GM12892 (cell line): ENCODE measurements at regions not wholly inside any gene's neighbourhood (a gene's known extent, or its start where the extent isn't known, plus 50 kb on each side); places are given as distances from the start of the nearest gene placed in this dataset.
"Not testable (repeated sequence)": the region's sequence is repeated elsewhere in the genome, so short reads cannot be mapped to it uniquely, and the experiment has no call there.

Experiments used
- DNase-seq: peaks from one replicate; pipeline ENCODE4 v3.0.0; 2011; ENCODE audit not compliant: insufficient read length
- FAIRE-seq: peaks from 2 replicates; lab custom pipeline; 2011; peaks lifted over from hg19 to GRCh38; lab: Jason Lieb, UNC
- POLR2A ChIP-seq: IDR thresholded peaks from 2 replicates; pipeline ENCODE4 v1.6.1; 2011; ENCODE audit warnings: low read depth, low read length, control low read depth
- POLR2AphosphoS5 ChIP-seq: IDR thresholded peaks from 2 replicates; pipeline ENCODE4 v1.6.1; 2011; ENCODE audit warnings: low read depth, low read length, control low read depth
- TAF1 ChIP-seq: IDR thresholded peaks from 2 replicates; pipeline ENCODE4 v1.6.1; 2011; ENCODE audit warnings: low read depth, mild to moderate bottlenecking, control low read depth, low read length, borderline replicate concordance

- no peak for FAIRE-seq
- no peak for DNase-seq
- TF ChIP-seq POLR2AphosphoS5 (no peak), TAF1 (no peak), POLR2A (no peak)
Observed at GRCh38 chrX:883588-883987, 253.0 kb downstream of the SHOX start.

- not testable (repeated sequence) for FAIRE-seq
Observed at GRCh38 chrX:879756-880698, 249.4 kb downstream of the SHOX start.

GRCh38 chrX:874061-874460, 243.5 kb downstream of the SHOX start:
- TF ChIP-seq POLR2AphosphoS5 (no peak), TAF1 (no peak), POLR2A (no peak)
- FAIRE-seq (no peak), DNase-seq (no peak)

More at GRCh38 chrX:879756-880698, 249.4 kb downstream of the SHOX start:
- DNase-seq = not testable (repeated sequence)

- FAIRE-seq (no peak), DNase-seq (no peak)
- TF ChIP-seq POLR2A = no peak
- no peak for TF ChIP-seq POLR2AphosphoS5
- TF ChIP-seq TAF1 = no peak
Observed at GRCh38 chrX:873016-873415, 242.4 kb downstream of the SHOX start.

- DNase-seq (no peak), FAIRE-seq (no peak)
- TF ChIP-seq TAF1 (no peak), POLR2AphosphoS5 (no peak), POLR2A (no peak)
Observed at GRCh38 chrX:872090-872489, 241.5 kb downstream of the SHOX start.

GRCh38 chrX:871626-872025, 241.0 kb downstream of the SHOX start:
- no peak for DNase-seq
- no peak for FAIRE-seq
- TF ChIP-seq TAF1 (no peak), POLR2AphosphoS5 (no peak), POLR2A (no peak)

- DNase-seq (no peak), FAIRE-seq (no peak)
- TF ChIP-seq POLR2A = no peak
- TF ChIP-seq POLR2AphosphoS5 = no peak
- TF ChIP-seq TAF1 = no peak
Observed at GRCh38 chrX:867966-868647, 237.5 kb downstream of the SHOX start.

- no peak for FAIRE-seq
- no peak for TF ChIP-seq TAF1
- no peak for DNase-seq
Observed at GRCh38 chrX:867502-867901, 236.9 kb downstream of the SHOX start.

GRCh38 chrX:866441-866990, 235.9 kb downstream of the SHOX start:
- no peak for TF ChIP-seq TAF1
- TF ChIP-seq POLR2A = no peak
- no peak for TF ChIP-seq POLR2AphosphoS5
- DNase-seq (no peak), FAIRE-seq (no peak)

GRCh38 chrX:865422-865821, 234.8 kb downstream of the SHOX start:
- TF ChIP-seq POLR2AphosphoS5 = no peak
- no peak for TF ChIP-seq POLR2A
- TF ChIP-seq TAF1 = no peak
- no peak for FAIRE-seq
- DNase-seq = no peak

- no peak for FAIRE-seq
- no peak for TF ChIP-seq POLR2AphosphoS5
- no peak for TF ChIP-seq TAF1
- TF ChIP-seq POLR2A = no peak
- DNase-seq = no peak
Observed at GRCh38 chrX:861921-862320, 231.3 kb downstream of the SHOX start.
